HEK293T (cell line): ENCODE measurements at regions not wholly inside any gene's neighbourhood (a gene's known extent, or its start where the extent isn't known, plus 50 kb on each side); places are given as distances from the start of the nearest gene placed in this dataset.

Source experiments
- BHLHE40 ChIP-seq: fragments of 450-650 bp; IDR thresholded peaks from 2 replicates; pipeline ENCODE4 v1.6.1; 2016; ENCODE audit warnings: mild to moderate bottlenecking, moderate library complexity, borderline replicate concordance
- ELF4 ChIP-seq: fragments of 450-650 bp; IDR thresholded peaks from 2 replicates; pipeline ENCODE4 v1.6.1; 2017; ENCODE audit warnings: antibody characterized with exemption
- FOXA1 ChIP-seq: fragments of 450-650 bp; IDR thresholded peaks from 2 replicates; pipeline ENCODE4 v1.6.1; 2016; ENCODE audit warnings: mild to moderate bottlenecking
- FOXK2 ChIP-seq: fragments of 450-650 bp; IDR thresholded peaks from 2 replicates; pipeline ENCODE4 v1.6.1; 2016; ENCODE audit warnings: mild to moderate bottlenecking
- FOXM1 ChIP-seq: fragments of 450-650 bp; IDR thresholded peaks from 2 replicates; pipeline ENCODE4 v1.6.1; 2017; ENCODE audit warnings: mild to moderate bottlenecking, borderline replicate concordance
- HDGF ChIP-seq: fragments of 450-650 bp; IDR thresholded peaks from 2 replicates; pipeline ENCODE4 v1.6.1; 2017; ENCODE audit warnings: antibody characterized with exemption, borderline replicate concordance
- PKNOX1 ChIP-seq: fragments of 450-650 bp; IDR thresholded peaks from 2 replicates; pipeline ENCODE4 v1.6.1; 2016
- SP1 ChIP-seq: fragments of 450-650 bp; IDR thresholded peaks from 2 replicates; pipeline ENCODE4 v1.6.1; 2017
- SUZ12 ChIP-seq: fragments of 450-650 bp; IDR thresholded peaks from 2 replicates; pipeline ENCODE4 v1.6.1; 2016; ENCODE audit warnings: mild to moderate bottlenecking
- TARDBP ChIP-seq: fragments of 450-650 bp; IDR thresholded peaks from 2 replicates; pipeline ENCODE4 v1.6.1; 2016
- ZNF384 ChIP-seq: fragments of 450-650 bp; IDR thresholded peaks from 2 replicates; pipeline ENCODE4 v1.6.1; 2016

- no peak for TF ChIP-seq FOXM1
- TF ChIP-seq BHLHE40: no peak
- TF ChIP-seq HDGF: no peak
- no peak for TF ChIP-seq FOXA1
- TF ChIP-seq ELF4: no peak
- TF ChIP-seq ZNF384: no peak
- TF ChIP-seq SP1: no peak
- TF ChIP-seq FOXK2: no peak
- no peak for TF ChIP-seq SUZ12
- no peak for TF ChIP-seq TARDBP
- no peak for TF ChIP-seq PKNOX1
Measured at GRCh38 chrX:73987166-73987565, 134.7 kb upstream of the XIST start.
